GM19467 (cell line): ENCODE measurements at regions not wholly inside any gene's neighbourhood (a gene's known extent, or its start where the extent isn't known, plus 50 kb on each side); places are given as distances from the start of the nearest gene placed in this dataset.
"Not testable (repeated sequence)": the region's sequence is repeated elsewhere in the genome, so short reads cannot be mapped to it uniquely, and the experiment has no call there.

ENCODE experiments used
- ATAC-seq: cut with Tn5 transposase; IDR thresholded peaks from one replicate; pipeline ENCODE4 v1.9.1; 2021; ENCODE audit warnings: mild to moderate bottlenecking, moderate library complexity; ENCODE audit not compliant: unreplicated experiment

DNA sequence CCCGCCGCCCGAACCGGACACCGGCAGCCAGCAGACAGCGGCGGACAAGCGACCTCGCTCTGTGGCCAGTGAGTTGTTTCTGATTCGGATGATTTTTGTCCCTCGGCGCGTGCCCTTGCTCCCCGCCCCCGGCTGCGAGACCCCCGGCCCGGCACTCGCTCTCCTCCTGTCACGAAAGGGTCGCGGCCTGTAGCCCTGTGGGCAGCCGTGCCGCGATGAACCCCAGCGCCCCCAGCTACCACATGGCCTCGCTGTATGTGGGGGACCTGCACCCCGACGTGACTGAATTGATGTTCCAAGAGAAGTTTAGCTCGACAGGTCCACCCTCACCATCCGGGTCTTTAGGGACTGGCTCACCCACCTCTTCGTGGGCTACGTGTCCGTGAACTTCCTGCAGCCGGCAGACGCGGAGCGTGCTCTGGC lies 1257.5 kb upstream of the ACVR2A start:
- no peak for ATAC-seq

DNA sequence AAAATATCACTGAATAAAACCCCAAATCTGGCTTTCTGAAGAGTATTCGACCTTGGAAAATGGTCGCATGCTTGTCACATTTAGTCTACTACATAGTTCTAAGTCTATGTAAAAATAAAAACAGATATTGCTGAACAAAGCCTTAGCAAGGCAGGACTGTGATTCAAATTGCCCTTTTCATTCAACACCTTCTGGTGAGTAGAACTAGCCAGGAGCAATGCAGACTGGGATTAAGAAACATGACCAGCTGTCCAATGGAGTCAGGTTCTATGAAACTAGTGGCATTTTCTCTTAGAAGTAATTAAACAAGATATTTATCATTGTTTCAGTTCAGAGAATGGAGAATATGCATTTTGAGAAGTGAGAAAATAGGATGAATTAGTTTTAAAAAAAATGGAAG lies 1260.5 kb upstream of the ACVR2A start:
- no peak for ATAC-seq

DNA sequence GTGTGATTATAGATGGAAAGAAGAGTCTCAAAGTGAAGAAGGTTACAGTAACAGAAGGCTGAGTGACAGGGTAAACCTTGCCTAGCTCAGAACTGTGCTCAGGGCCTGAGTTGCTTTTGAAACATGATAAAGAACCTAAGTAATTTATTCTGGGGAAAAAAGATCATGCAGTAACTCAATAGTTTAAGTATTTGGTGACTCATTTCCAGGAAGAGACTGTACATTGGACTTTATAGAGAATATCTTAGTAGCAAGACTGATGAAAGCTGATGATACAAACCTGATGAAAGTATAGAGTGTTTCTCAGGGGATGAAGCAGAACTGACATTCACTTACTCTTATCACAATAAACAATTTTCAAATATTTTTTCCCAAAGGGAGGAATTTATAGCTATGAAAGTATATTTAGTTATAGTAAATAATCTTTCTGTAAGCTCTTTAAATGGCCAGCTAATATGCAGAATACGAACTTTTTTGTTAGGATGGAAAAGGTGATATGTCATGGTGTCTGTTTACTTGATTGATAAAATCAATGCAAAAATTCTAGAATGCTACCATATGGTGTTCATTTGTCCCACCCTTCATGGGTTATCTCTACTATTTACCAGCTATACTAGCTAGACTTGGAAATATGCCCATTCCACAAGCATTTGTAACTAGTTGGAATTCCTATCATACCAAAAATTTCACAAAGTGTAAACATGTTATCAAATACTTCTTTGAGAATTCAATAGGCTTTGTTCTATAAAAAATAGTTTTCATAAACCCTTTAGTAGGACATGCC lies 1265.5 kb upstream of the ACVR2A start:
- no peak for ATAC-seq

DNA sequence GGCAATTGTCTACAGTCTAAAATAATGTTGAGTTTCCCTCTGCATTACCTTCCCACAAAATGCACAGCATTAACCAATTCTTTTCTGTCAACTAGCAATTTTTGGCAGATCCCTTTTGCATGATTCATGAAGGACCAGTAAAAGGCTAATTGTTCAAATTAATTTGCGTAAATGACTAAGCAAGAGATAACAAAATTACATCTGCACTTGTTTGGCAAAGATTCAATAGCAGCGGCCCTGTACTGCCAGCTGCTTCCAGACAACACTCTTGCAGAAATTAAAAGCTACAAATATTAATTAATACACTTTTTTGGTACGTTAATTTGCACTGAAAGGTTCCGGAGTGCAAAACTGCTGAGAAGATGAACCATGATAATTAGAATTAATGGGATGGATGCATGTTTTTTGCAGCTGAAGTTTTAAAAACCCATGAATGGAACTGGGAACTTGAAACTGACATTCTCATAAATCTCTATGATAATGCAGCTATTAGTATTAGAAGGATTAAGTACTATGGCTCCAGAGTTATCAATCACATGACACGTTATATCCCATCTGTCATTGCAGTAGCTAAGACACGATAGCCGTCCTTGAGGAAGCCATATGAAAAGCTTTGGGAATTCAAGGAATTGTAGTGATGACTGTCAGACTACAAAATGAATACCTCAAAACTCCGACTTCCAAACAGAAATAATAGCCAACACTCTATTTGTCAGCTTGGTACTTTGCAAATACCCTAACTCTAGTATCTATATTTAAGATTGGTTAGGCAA lies 1268.3 kb upstream of the ACVR2A start:
- no peak for ATAC-seq

DNA sequence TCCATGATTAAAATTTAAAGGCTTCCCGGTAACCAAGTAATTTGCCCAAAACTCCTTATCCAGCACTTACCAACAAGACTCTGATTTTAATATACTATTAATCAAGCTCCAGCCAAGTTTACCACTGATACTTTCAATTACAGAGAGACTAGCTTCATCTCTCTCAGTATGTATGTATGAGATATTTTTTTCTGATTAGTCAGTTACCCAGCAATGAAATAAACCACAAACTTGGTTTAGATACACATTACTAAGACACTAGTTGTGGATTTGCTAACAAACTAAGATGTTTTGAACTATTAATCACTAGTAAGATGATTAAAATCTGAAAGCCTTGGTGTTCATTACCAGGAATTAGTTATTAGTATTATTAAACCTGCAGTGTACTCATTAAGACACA lies 1272.2 kb upstream of the ACVR2A start:
- ATAC-seq, result no peak

DNA sequence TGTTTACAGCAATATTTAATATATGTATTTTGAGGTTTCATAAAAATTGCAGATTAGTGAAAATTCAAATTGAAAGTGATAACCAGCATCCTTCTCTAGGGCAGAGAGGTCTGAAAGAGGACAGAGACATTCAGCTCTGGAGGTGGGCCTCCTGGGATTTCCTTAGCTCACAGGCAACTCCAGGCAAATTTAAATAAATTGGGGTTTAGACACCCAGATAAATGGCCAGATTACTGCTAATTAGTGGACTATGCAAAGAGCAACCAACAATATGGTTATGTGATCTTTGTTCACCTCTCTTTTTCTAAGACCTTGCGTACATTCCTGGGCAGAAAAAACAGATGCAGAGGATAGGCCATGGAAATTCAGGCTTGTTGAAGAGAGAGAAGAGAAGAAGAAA lies 1282.8 kb upstream of the ACVR2A start:
- ATAC-seq, result no peak

DNA sequence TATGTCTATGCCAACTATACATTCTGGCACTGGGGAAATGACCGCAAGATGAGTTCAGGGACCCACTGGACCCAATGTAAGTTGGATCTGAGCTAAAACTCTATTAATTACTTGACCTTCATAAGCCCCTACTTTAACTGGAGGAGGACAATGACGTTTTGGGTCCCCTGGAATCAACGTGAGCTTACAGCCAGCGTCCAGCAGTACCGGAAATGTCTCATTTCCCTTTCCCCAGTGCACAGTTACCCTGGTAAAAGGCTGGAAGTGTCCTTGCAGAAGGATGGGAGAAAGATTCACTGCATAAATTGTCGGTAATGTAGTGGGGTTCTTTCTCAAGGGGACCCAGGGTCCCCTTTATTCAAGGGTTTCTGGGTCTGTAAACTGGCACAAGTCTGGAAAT lies 1297.6 kb upstream of the ACVR2A start:
- no peak for ATAC-seq

DNA sequence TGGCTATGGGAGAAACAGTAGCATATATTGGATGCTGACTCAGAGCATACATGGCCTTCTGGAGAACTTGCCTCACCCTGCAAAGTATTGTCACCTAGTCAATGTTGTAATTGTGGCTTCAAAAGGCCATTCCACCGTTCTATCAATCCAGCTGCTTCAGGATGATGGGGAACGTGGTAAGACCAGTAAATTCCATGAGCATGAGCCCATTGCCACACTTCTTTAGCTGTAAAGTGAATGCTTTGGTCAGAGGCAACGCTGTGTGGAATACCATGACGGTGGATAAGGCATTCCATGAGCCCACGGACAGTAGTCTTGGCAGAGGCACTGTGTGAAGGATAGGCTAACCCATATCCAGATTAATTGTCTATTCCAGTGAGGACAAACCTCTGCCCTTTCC lies 1300.1 kb upstream of the ACVR2A start:
- no peak for ATAC-seq

DNA sequence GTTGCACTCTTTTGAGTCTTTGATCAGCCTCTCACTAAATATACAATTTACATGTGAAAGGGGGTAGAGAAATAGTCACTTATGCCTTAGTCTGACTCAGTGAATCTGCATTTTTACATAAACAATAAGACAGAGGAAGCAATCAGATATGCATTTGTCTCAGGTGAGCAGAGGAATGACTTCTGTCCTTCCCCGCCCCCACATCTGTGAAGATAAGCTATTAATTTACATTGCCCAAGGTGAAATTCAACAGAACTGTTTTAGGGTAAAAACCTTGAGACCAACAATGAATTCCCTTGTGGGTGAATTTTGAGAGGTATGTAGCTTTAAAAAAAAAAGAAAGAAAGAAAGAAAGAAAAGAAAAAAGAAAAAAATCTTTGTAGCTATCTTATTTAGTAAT lies 1302.9 kb upstream of the ACVR2A start:
- ATAC-seq, result no peak

DNA sequence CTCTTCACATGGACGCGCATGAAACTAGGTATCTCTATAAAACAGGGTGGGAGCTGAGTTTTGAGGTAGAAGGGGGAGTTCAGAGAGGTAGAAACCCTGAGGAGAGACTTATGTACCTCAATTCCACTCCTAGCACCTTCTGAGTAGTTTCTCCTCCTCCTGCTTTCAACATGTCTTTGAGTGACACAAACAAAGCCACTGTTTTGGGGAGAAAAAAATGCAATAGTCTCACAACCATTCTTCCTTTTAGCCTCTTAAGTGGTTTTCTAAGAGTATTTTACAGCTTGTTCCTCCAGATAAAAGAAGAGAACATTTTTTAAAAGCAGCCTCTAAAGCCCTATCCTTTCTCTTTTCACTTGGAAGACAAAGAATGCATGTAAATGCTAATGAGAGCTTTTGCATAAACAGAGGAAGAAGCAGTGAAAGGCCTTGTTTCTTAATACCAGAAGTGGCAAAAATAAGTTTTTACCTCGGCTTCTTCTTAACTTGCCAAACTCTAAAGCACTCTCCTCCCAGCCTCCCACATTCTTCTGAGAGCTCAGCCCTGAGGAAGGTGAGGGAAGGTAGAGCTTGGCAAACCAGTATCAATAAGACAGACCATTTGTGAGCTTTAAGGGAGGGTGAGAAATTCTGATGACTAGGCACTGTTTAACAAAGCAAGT lies 1304.4 kb upstream of the ACVR2A start:
- no peak for ATAC-seq

DNA sequence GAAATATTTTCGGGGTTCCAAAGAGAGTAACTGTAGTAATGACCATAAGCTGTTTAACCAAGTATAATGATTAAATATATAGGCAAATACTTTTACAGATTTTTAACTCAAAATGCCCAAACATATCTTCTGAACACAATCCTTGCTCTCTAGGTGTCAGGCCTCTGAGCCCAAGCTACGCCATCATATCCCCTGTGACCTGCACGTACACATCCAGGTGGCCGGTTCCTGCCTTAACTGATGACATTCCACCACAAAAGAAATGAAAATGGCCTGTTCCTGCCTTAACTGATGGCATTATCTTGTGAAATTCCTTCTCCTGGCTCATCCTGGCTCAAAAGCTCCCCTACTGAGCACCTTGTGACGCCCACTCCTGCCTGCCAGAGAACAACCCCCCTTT lies 1305.1 kb upstream of the ACVR2A start:
- not testable (repeated sequence) for ATAC-seq

DNA sequence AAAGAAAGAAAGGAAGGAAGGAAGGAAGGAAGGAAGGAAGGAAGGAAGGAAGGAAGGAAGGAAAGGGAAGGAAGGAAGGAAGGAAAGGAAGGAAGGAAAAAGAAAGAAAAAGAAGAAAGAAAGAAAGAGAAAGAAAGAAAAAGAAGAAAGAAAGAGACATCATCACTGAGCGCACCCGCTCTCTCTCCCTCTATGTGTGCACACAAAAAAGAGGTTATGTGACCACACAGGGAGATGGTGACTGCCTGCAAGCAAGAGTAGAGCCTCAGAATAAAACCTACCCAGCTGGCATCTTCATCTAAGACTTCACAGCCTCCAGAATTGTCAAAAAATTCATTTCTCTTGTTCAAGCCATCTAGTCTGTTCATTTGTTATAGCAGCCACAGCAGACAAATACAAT lies 1307.4 kb upstream of the ACVR2A start:
- no peak for ATAC-seq

DNA sequence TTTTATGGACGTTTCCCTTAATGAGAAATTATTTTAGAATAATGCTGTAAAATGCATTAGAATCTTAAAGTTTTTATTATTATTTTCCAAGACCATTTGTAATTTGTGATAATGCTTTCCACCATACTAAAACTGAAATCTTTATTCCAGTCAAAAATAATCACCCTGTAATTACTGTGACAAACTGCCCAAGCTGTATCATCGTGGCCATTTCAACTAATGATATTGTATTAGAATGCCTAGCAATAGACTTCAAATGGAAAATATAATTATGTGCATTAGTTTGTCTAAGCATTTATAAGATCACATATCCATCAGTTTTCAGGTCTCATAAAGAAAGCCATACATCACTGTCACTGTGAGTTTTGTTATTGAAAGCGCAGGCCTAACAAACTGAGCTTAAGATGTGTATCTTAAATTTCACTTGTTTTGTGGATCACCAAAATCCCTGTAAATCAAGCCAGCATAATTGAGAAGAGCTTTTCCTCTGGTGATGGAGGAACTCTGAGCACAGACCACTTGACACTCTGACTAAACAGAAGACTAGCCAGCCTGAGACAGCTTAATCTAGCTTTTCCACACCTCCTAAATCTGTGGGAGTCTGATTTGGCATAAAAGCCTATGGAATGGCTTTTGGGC lies 1312.2 kb upstream of the ACVR2A start:
- ATAC-seq, result no peak

DNA sequence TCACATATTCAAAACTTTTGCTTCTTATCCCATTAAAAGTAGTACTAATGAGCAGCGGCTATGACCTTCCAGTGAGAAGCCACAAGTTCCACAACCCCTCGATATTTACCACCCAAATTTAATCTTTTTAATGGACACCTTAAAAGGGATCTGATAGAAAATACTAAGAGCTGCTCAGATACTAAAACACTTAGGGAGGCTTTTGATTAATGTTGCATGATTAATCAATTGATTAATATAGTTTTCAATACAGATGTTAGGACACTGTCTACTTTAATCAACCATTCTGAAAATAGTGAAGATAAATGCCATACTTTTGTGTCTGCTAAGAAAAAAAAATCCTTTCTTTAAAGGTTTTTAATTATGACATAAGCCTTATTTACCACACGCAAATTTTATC lies 1312.8 kb upstream of the ACVR2A start:
- ATAC-seq, result no peak

DNA sequence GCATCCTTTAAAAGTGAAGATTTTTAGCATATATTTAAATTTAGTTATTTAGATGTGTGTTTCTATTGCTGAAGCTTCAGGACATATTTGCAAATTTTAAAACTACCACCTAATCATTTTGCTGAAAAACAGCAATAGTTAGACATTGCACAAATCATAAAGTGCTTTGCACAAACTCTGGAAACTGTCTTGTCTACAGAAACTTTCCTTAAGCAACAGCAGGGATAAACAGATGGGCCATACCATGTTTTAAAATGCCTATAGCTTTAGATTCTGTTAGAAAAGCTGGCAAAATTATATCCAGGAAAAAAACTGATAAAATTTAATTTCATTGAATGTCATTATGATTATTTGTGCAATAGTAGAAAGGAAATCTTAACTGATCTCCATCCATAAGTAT lies 1313.9 kb upstream of the ACVR2A start:
- ATAC-seq, result no peak

DNA sequence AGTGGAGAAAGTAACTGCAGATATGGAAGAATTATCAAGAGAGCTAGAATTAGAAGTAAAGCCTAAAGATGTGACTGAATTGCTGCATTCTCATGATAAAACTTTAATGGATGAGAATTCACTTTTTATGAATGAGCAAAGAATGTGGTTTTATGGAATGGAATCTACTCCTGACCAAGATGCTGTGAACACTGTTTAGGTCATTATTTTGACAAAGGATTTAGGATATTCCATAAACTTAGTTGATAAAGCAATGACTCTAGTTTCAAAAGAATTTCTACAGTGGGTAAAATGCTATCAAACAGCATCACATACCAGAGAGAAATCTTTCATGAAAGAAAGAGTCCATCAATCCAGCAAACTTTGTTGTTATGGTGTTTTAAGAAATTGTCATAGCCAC lies 1317.7 kb upstream of the ACVR2A start:
- ATAC-seq, result no peak

DNA sequence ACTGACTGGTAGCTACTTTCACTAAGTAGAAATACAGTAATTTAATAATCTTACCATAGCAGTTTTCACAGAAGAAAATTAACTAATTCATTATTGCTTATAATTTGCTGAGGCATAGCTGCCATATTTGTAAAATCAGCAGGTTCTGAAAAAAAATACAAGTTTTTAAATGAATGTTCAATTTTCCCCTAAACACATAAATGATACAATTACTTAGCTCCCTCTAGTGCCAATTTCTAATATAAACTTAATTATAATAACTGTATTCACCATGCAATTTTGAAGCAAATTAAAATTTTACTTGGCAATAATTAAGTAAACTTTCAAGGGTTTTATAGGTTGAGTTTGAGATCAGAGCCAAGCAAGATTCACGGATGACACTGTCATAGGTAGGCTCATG lies 1321.6 kb upstream of the ACVR2A start:
- no peak for ATAC-seq

DNA sequence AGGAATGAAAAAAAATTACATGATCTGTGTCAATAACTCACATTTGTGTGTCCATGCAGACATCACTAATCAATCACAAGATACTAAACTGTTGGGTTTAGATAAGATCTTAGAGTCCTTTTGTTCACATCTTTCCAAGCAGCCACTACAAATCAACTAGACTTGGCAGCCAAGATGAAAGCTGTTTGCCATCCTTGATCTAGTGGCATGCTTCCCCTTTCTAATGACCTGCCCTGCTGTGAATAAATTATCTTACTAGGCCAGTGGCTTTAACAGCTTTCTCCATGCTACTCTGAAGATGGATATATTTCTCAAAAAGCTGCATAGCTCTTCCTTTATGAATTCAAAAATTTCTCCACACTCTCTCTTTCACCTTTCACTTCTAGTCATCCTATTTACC lies 1338.0 kb upstream of the ACVR2A start:
- ATAC-seq, result no peak

DNA sequence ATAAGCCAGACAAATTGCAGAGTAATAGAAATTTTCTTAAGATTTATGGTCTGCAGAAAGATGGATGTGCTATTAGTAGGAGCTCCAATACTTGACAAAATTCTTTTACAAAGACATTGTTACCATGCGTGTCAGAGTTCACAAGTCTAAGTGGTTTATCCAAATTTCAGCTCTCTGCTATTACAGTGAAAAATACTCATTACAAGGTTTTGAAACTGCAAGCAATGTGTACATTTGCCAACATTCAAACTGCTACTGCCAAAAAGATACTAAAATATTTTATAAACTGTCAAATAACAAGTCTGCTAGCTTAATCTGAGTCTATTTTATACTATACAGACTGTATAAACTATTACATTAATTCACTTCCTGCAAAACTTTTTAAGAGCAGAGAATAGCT lies 1341.5 kb upstream of the ACVR2A start:
- no peak for ATAC-seq

DNA sequence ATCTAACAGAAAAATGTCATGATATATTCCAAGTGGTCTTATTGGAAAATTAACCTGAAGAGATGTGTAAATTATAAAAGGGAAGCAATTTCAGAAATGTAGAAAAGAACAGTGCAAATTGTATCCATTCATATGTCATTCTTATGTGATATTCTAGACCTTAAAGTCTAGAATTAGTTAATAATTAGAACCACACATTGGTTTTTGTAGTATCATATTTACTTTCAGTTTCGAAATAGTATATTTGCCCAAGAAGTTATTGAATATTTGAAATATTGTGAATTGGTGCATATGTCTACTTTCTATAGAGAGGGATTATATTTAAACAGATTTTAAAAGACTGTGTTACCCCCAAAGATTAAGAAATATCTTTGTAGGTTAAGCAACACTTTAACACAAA lies 1348.6 kb upstream of the ACVR2A start:
- ATAC-seq, result no peak

DNA sequence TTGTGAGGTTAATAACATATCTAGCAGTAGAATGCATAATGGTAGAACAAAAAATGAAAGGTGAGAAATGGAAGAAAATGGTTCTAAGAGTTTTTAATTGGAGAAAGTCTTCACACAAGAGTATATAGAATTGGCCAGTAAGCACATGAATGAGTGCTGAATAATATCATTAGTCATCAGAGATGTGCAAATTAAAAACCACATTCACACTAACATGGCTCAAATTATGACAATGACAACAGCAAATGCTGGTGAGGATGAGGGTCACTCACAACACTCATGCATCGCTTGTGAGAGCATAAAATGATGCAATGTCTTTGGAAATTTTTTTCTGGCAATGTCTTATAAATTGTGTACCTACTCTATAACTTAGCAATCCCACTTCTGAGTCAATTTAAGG lies 1355.4 kb upstream of the ACVR2A start:
- no peak for ATAC-seq

DNA sequence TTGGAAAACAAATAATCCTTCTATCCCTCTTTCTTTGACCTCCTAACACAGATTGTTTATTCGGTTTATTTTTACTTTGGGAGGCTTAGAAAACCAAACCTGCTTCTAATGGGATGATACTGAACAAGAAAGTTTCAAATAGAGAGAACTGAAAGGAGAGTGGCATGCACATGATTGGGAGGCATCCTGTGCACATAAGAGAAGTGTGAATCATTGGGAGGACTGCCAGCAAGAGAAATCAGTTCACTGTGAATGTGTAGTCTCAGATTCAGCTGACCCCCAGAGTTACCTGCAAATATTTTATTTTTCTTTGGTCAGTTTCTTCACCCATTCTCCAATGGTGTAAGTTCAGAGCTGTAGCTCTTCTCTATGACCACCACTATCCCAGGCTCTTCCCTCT lies 1363.2 kb upstream of the ACVR2A start:
- ATAC-seq, result no peak
